H1 (cell line): ENCODE measurements at regions not wholly inside any gene's neighbourhood (a gene's known extent, or its start where the extent isn't known, plus 50 kb on each side); places are given as distances from the start of the nearest gene placed in this dataset.

Source experiments
- CTCF ChIA-PET: fragments of 300-600 bp; sonication (Branson Sonifier 250); formaldehyde crosslinking; loops from one replicate; lab custom pipeline; 2021; ENCODE audit not compliant: partially characterized antibody; lab: Charles Lee
- POLR2A ChIA-PET: fragments of 300-600 bp; sonication (Branson Sonifier 250); formaldehyde crosslinking; loops from one replicate; lab custom pipeline; 2021; ENCODE audit warnings: inconsistent platforms; ENCODE audit not compliant: partially characterized antibody; lab: Charles Lee
- DNase-seq, 2 experiments: peaks; one replicate each; pipeline versions ENCODE4 v3.0.0 to v3.0.0-alpha.2; 2010 to 2022; ENCODE audit warnings: low spot score in 2 of 2, low read depth in 1 of 2, mixed read lengths in 1 of 2
- FAIRE-seq: peaks from 2 replicates; lab custom pipeline; 2011; peaks lifted over from hg19 to GRCh38; lab: Jason Lieb, UNC
- H2AFZ ChIP-seq: 2 replicates; pipeline ENCODE4 v1.8.1; 2012; ENCODE audit warnings: low read length, inconsistent platforms
- H2AK5ac ChIP-seq: 2 replicates; pipeline ENCODE4 v1.6.1; 2013; ENCODE audit warnings: low read depth, low read length
- H2BK120ac ChIP-seq: replicated peaks from 2 replicates; pipeline ENCODE3; 2013; ENCODE audit warnings: low read depth, low read length, inconsistent platforms
- H2BK12ac ChIP-seq: 2 replicates; pipeline ENCODE4 v1.6.1; 2013; ENCODE audit warnings: low read depth, low read length
- H2BK15ac ChIP-seq: 2 replicates; pipeline ENCODE4 v1.6.1; 2013; ENCODE audit warnings: low read length
- H2BK20ac ChIP-seq: 2 replicates; pipeline ENCODE4 v1.6.1; 2013; ENCODE audit warnings: low read length
- H2BK5ac ChIP-seq: 2 replicates; pipeline ENCODE4 v1.6.1; 2013; ENCODE audit warnings: low read depth, low read length
- H3K14ac ChIP-seq: 2 replicates; pipeline ENCODE4 v1.6.1; 2013; ENCODE audit warnings: inconsistent platforms; ENCODE audit not compliant: insufficient read length
- H3K18ac ChIP-seq: 2 replicates; pipeline ENCODE4 v1.6.1; 2013; ENCODE audit warnings: low read length; ENCODE audit errors: extremely low read depth
- H3K23ac ChIP-seq: 2 replicates; pipeline ENCODE4 v1.6.1; 2013; ENCODE audit warnings: inconsistent platforms; ENCODE audit not compliant: insufficient read length
- H3K23me2 ChIP-seq: 2 replicates; pipeline ENCODE4 v1.6.1; 2013; ENCODE audit warnings: low read depth, low read length
- H3K27ac ChIP-seq: 2 replicates; pipeline ENCODE4 v1.6.1; 2011; ENCODE audit warnings: low read depth, low read length, inconsistent platforms
- H3K27me3 ChIP-seq, 4 experiments: replicated peaks in 1 of 4; 1 replicate in 1 of 4; 2 replicates in 3 of 4; pipeline versions ENCODE4 v1.6.1 to v1.8.1; 2011 to 2013; ENCODE audit warnings: low read length in 3 of 4, mild to moderate bottlenecking in 3 of 4, inconsistent platforms in 2 of 4, mixed read lengths in 2 of 4, moderate library complexity in 1 of 4; ENCODE audit not compliant: control insufficient read depth in 3 of 4, insufficient read depth in 3 of 4; ENCODE audit errors: extremely low read depth in 1 of 4
- H3K36me3 ChIP-seq, 4 experiments: 2 replicates each; pipeline versions ENCODE4 v1.6.1 to v1.8.1; 2011 to 2013; ENCODE audit warnings: mild to moderate bottlenecking in 4 of 4, low read length in 3 of 4, moderate library complexity in 2 of 4, control low read depth in 1 of 4, inconsistent platforms in 1 of 4; ENCODE audit not compliant: insufficient read depth in 4 of 4, control insufficient read depth in 2 of 4
- H3K4ac ChIP-seq: replicated peaks from 2 replicates; pipeline ENCODE3; 2013; ENCODE audit warnings: low read length, low read depth, mixed read lengths, inconsistent platforms; ENCODE audit not compliant: insufficient read length
- H3K4me1 ChIP-seq, 4 experiments: replicated peaks in 1 of 4; 1 replicate in 1 of 4; 2 replicates in 3 of 4; pipeline versions ENCODE4 v1.6.1 to v1.8.1; 2011 to 2013; ENCODE audit warnings: low read length in 3 of 4, inconsistent platforms in 2 of 4, mixed read lengths in 1 of 4; ENCODE audit not compliant: insufficient read depth in 4 of 4, control insufficient read depth in 3 of 4
- H3K4me2 ChIP-seq, 2 experiments: 2 replicates each; pipeline versions ENCODE4 v1.6.1 to v1.8.1; 2011 to 2013; ENCODE audit warnings: low read depth in 2 of 2, low read length in 2 of 2, control low read depth in 1 of 2, inconsistent platforms in 1 of 2, mild to moderate bottlenecking in 1 of 2; ENCODE audit not compliant: insufficient read depth in 1 of 2
- H3K4me3 ChIP-seq, 4 experiments: fragments of 200-600, 300-600 bp in 1 of 4; sonication (generic), shearing (Covaris generic), sonication (Bioruptor Twin) in 1 of 4; 2 replicates each; pipeline versions ENCODE4 v1.5.1 to v1.8.1; 2011 to 2016; ENCODE audit warnings: low read length in 4 of 4, low read depth in 3 of 4, control low read depth in 2 of 4, inconsistent platforms in 2 of 4, mild to moderate bottlenecking in 2 of 4, mixed read lengths in 1 of 4, moderate library complexity in 1 of 4; ENCODE audit not compliant: insufficient read depth in 2 of 4; ENCODE audit errors: extremely low read depth in 1 of 4
- H3K56ac ChIP-seq: replicated peaks from 2 replicates; pipeline ENCODE3; 2013; ENCODE audit warnings: low read depth, mild to moderate bottlenecking, mixed read lengths, low read length, inconsistent platforms; ENCODE audit not compliant: insufficient read length
- H3K79me1 ChIP-seq: 2 replicates; pipeline ENCODE4 v1.6.1; 2013; ENCODE audit warnings: low read depth, low read length, control low read depth
- H3K79me2 ChIP-seq, 2 experiments: 2 replicates each; pipeline versions ENCODE4 v1.6.1 to v1.8.1; 2012 to 2013; ENCODE audit warnings: low read length in 2 of 2, mild to moderate bottlenecking in 2 of 2, inconsistent platforms in 1 of 2; ENCODE audit not compliant: insufficient read depth in 2 of 2, control insufficient read depth in 1 of 2
- H3K9ac ChIP-seq, 4 experiments: replicated peaks in 1 of 4; 1 replicate in 1 of 4; 2 replicates in 3 of 4; pipeline versions ENCODE4 v1.6.1 to v1.8.1; 2011 to 2013; ENCODE audit warnings: low read depth in 3 of 4, low read length in 3 of 4, control low read depth in 2 of 4, mild to moderate bottlenecking in 2 of 4, moderate library complexity in 2 of 4, inconsistent platforms in 1 of 4; ENCODE audit errors: extremely low read depth in 1 of 4
- H3K9me3 ChIP-seq, 2 experiments: 2 replicates each; pipeline versions ENCODE4 v1.6.1 to v1.8.1; 2012 to 2013; ENCODE audit warnings: mild to moderate bottlenecking in 2 of 2, moderate library complexity in 2 of 2, control low read depth in 1 of 2, inconsistent platforms in 1 of 2, low read depth in 1 of 2, low read length in 1 of 2, mixed read lengths in 1 of 2; ENCODE audit not compliant: insufficient read depth in 2 of 2
- H4K20me1 ChIP-seq, 2 experiments: replicated peaks in 1 of 2; 2 replicates each; pipeline versions ENCODE3 to v1.8.1; 2011 to 2013; ENCODE audit warnings: inconsistent platforms in 2 of 2, low read length in 2 of 2, mild to moderate bottlenecking in 1 of 2; ENCODE audit not compliant: insufficient read depth in 2 of 2, control insufficient read depth in 1 of 2
- H4K5ac ChIP-seq: 2 replicates; pipeline ENCODE4 v1.6.1; 2013; ENCODE audit warnings: low read length, low read depth, mixed read lengths, inconsistent platforms; ENCODE audit not compliant: insufficient read length
- H4K8ac ChIP-seq: 2 replicates; pipeline ENCODE4 v1.8.0; 2013; ENCODE audit warnings: mild to moderate bottlenecking, moderate library complexity, low read length, inconsistent platforms; ENCODE audit not compliant: insufficient read depth; ENCODE audit errors: extremely low read depth
- H4K91ac ChIP-seq: replicated peaks from 2 replicates; pipeline ENCODE3; 2013; ENCODE audit warnings: low read length, mixed read lengths, inconsistent platforms; ENCODE audit not compliant: insufficient read length
- CREB1 ChIP-seq: IDR thresholded peaks from 2 replicates; pipeline ENCODE4 v1.6.1; 2012; ENCODE audit warnings: inconsistent platforms
- CTCF ChIP-seq, 3 experiments: IDR thresholded peaks; 1 replicate in 2 of 3; 2 replicates in 1 of 3; pipeline versions ENCODE4 v1.5.1 to v1.6.1; 2011; ENCODE audit warnings: low read length in 3 of 3, mild to moderate bottlenecking in 3 of 3, inconsistent platforms in 2 of 3, low read depth in 1 of 3, moderate library complexity in 1 of 3; ENCODE audit not compliant: insufficient read depth in 1 of 3; ENCODE audit errors: control extremely low read depth in 1 of 3
- KDM1A ChIP-seq: fragments of 200-600, 300-600 bp; sonication (generic); IDR thresholded peaks from 2 replicates; pipeline ENCODE4 v1.7.1; 2016; ENCODE audit warnings: mild to moderate bottlenecking, low read length, borderline replicate concordance
- SRF ChIP-seq: IDR thresholded peaks from 2 replicates; pipeline ENCODE4 v1.6.1; 2011; ENCODE audit warnings: mild to moderate bottlenecking, low read depth, low read length, moderate library complexity
- TAF1 ChIP-seq: IDR thresholded peaks from 2 replicates; pipeline ENCODE4 v1.6.1; 2011; ENCODE audit warnings: mild to moderate bottlenecking, low read depth, low read length
- USF2 ChIP-seq: IDR thresholded peaks from 2 replicates; pipeline ENCODE4 v1.6.1; 2011; ENCODE audit warnings: low read length, improper control_type of control experiment
- YY1 ChIP-seq: IDR thresholded peaks from 2 replicates; pipeline ENCODE4 v1.6.1; 2011; ENCODE audit warnings: low read depth, mild to moderate bottlenecking, low read length
- WGBS, 2 experiments: shearing (Covaris generic) in 1 of 2; methylation state at CpG; one replicate each; pipeline versions ENCODE4 v1.1.6 to v1.1.7; 2013 to 2015; ENCODE audit warnings: low lambda C conversion rate in 2 of 2, mixed read lengths in 2 of 2, inconsistent platforms in 1 of 2, low coverage in 1 of 2, missing lambda C conversion rate in 1 of 2; ENCODE audit not compliant: insufficient replicate concordance in 2 of 2, insufficient coverage in 1 of 2, insufficient read length in 1 of 2; ENCODE audit errors: extremely low coverage in 1 of 2, missing lambda C conversion rate in 1 of 2; 5-methylcytosine and 5-hydroxymethylcytosine counted together

DNA sequence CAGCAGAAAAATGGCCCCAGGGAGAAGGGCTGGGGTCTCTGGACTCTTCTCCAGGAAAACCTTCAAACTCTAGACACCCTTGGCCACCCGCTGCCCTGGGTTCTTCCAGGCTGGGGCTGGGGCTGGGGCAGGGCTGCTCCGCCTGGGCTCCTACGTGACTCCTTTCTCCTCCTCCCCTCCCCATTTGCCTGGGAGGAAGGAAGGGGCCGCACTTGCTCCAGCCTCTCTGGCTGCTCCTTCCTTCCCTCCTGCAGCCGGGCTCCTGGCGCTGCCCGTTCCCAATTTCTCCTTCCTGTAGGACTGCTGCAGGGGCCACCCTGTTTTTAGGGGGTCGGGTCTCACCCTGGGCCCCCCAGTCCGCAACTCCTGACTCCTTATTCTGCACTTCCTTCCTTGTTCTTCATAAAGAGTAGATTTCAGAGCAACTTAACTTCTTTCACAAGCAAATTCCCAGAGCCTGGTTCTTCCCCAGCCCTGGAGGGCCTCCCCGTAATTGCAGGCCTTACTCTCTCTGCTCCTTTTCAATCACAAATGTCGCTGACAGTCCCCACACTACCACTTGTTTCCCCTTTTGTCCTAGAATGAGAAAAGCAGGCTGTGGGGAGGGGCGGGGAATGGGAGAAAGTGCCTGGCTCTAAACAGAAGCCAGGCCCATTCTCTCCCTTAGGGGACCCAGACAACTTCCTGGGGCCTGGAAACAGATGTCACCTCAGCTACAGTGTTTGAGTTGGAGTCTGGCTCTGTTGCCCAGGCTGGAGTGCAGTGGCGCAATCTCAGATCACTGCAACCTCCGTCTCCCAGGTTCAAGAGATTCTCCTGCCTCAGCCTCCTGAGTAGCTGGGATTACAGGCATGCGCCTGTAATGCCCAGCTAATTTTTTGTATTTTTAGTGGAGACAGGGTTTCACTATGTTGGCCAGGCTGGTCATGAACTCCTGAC lies 137.8 kb downstream of the ENGASE start:
- H3K79me2 ChIP-seq, result no peaks in the 10 kb centered on the region
- no peak overlapping the region for H2BK15ac ChIP-seq
- H3K9me3 ChIP-seq, result no peaks in the 10 kb centered on the region
- POLR2A ChIA-PET, result no interaction called here
- no peaks in the 10 kb centered on the region; the same call in 1 of the 2 replicates for H3K79me1 ChIP-seq
- H3K18ac ChIP-seq, result peak overlapping the region; percentile 96
- peak overlapping the region; percentile 60; the same call in 1 of the 2 replicates for H2BK12ac ChIP-seq
- DNase-seq (peak in 1 of 2 experiments; percentile 69), FAIRE-seq (no peak)
- peak overlapping the region; percentile 90; the same call in 1 of the 2 replicates for H2BK5ac ChIP-seq
- peak overlapping the region; percentile 30 to 60; a peak in 3 of 4 replicates for H3K4me2 ChIP-seq
- WGBS, 2 experiments, result 24% methylated on average over 14 of the region's 15 CpGs; no CpG with 5 or more reads in 1 of the 2 experiments
- no peak overlapping the region for H3K9ac ChIP-seq
- no peaks in the 10 kb centered on the region for H3K36me3 ChIP-seq
- peaks cover 0 to 37% (median 25%) of the 10 kb centered on the region in 4 experiments; a peak in 6 of 7 replicates for H3K4me1 ChIP-seq
- peak overlapping the region; percentile 83 for H2BK120ac ChIP-seq
- H4K20me1 ChIP-seq, result no peaks in the 10 kb centered on the region
- H3K27me3 ChIP-seq, result no peaks in the 10 kb centered on the region
- H2BK20ac ChIP-seq, result no peak overlapping the region
- no peak overlapping the region for H3K14ac ChIP-seq
- CTCF ChIA-PET, result interaction anchor here (1.0 to 2.3 kb wide), 6 partner anchors 10 to 87 kb away, joined by 3 to 10 read pairs (median 5); no protein-coding TSS in a partner anchor
- H3K23me2 ChIP-seq, result no peaks in the 10 kb centered on the region
- H4K5ac ChIP-seq, result peak overlapping the region; percentile 50
- no peak overlapping the region for H3K23ac ChIP-seq
- H2AFZ ChIP-seq, result no peak overlapping the region
- H4K91ac ChIP-seq, result peak overlapping the region; percentile 86
- H3K4me3 ChIP-seq, result peak overlapping the region in 1 of 4 experiments; percentile 39; a peak in 2 of 8 replicates
- no peak overlapping the region for H2AK5ac ChIP-seq
- peak overlapping the region; percentile 71 for H3K4ac ChIP-seq
- H3K56ac ChIP-seq, result peak overlapping the region; percentile 25
- H4K8ac ChIP-seq, result no peak overlapping the region; the same call in none of the 2 replicates
- H3K27ac ChIP-seq, result 0 out of 2 replicates have a peak overlapping the region, but pooled peaks have one; percentile 9
- TF ChIP-seq SRF (no peak), YY1 (no peak), CTCF (IDR thresholded peaks at IDR 0.05; ENCODE audit: control extremely low read depth in 1 of 3, insufficient read depth in 1 of 3, low read depth in 1 of 3, low read length in 3 of 3) (peak in 1 of 3 experiments; percentile 17; a peak in 1 of 4 replicates), CREB1 (no peak), KDM1A (no peak), USF2 (no peak), TAF1 (no peak)
